ENCODE measurements at regions not wholly inside any gene's neighbourhood (a gene's known extent, or its start where the extent isn't known, plus 50 kb on each side); places are given as distances from the start of the nearest gene placed in this dataset.

GRCh38 chr5:6181147-6181729, 197.1 kb downstream of the MED10 start:
- intact Hi-C loops (cut with DNase I), result no loop called here
- no peaks in the 10 kb centered on the region for H3K27me3 ChIP-seq (ENCODE audit: control insufficient read depth in 1 of 2, insufficient read depth in 2 of 2, low read length in 1 of 2)
- WGBS, 2 donors, result 71 to 85% methylated on average over 5 of the region's 5 CpGs

GRCh38 chr5:6180231-6180872, 198.0 kb downstream of the MED10 start:
- H3K4me1 ChIP-seq (ENCODE audit: control insufficient read depth in 1 of 2, insufficient read depth in 2 of 2, low read length in 2 of 2), result no peaks in the 10 kb centered on the region
- no peaks in the 10 kb centered on the region for H3K27me3 ChIP-seq (ENCODE audit: control insufficient read depth in 1 of 2, insufficient read depth in 2 of 2, low read length in 1 of 2)
- H3K9me3 ChIP-seq (ENCODE audit: control insufficient read depth, low read length), result no peaks in the 10 kb centered on the region
- intact Hi-C loops (cut with DNase I), result no loop called here
- no peak overlapping the region for H3K27ac ChIP-seq (ENCODE audit: low read depth in 1 of 2, low read length in 2 of 2)
- ATAC-seq (ENCODE audit: low FRiP score) (no peak), DNase-seq (no peak)
- H3K36me3 ChIP-seq (ENCODE audit: control insufficient read depth in 1 of 2, insufficient read depth in 2 of 2, low read length in 1 of 2), result no peaks in the 10 kb centered on the region
- H3K4me3 ChIP-seq (ENCODE audit: low read length in 2 of 2), result no peak overlapping the region
- WGBS, 2 donors, result 81 to 84% methylated on average over 2 of the region's 2 CpGs

More at GRCh38 chr5:6181147-6181729, 197.1 kb downstream of the MED10 start:
- Histone ChIP-seq H3K27ac (ENCODE audit: low read depth in 1 of 2, low read length in 2 of 2) (no peak overlapping the region), H3K9me3 (ENCODE audit: control insufficient read depth, low read length) (no peaks in the 10 kb centered on the region), H3K4me1 (ENCODE audit: control insufficient read depth in 1 of 2, insufficient read depth in 2 of 2, low read length in 2 of 2) (no peaks in the 10 kb centered on the region), H3K36me3 (ENCODE audit: control insufficient read depth in 1 of 2, insufficient read depth in 2 of 2, low read length in 1 of 2) (no peaks in the 10 kb centered on the region), H3K4me3 (ENCODE audit: low read length in 2 of 2) (no peak overlapping the region)
- DNase-seq, result no peak
- ATAC-seq (ENCODE audit: low FRiP score), result no peak

DNA sequence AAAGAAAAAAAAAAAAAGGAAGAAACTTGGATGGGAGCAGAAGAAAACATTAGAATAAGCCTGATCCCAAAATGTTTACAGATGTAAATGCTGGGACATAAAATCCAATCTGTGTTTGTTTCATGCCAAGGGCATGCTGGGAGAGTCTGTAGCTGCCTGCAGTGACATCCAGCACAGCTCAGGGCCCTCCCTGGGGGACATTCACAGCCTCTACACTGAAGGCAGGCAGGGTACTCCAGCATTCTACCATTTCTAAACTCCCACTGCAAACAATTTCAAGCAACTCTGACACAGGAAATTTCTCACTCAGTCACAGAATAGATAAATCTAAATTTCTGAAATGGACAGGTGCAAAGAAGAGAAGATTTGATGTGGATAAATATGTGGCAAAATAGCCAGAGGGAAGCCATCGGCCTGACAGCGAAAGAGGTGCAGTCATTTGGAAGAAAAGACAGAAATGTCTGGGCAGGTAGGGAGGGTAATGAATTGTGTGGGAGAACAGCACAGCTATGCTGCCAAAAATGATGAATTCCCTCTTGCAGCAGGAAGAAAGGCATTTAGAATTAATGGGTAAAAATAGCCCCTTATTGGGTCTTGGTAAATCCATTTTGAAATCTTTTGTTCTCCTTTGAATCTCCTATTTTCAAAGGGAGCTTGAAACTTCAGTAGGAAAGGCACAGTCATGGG, 199.4 kb downstream of the MED10 start:
- no peak overlapping the region for H3K4me3 ChIP-seq (ENCODE audit: low read length in 2 of 2)
- no peaks in the 10 kb centered on the region for H3K4me1 ChIP-seq (ENCODE audit: control insufficient read depth in 1 of 2, insufficient read depth in 2 of 2, low read length in 2 of 2)
- DNase-seq, result no peak
- intact Hi-C loops (cut with DNase I), result no loop called here
- no peak for ATAC-seq (ENCODE audit: low FRiP score)
- H3K36me3 ChIP-seq (ENCODE audit: control insufficient read depth in 1 of 2, insufficient read depth in 2 of 2, low read length in 1 of 2), result no peaks in the 10 kb centered on the region
- no peaks in the 10 kb centered on the region for H3K27me3 ChIP-seq (ENCODE audit: control insufficient read depth in 1 of 2, insufficient read depth in 2 of 2, low read length in 1 of 2)
- WGBS, 2 donors, result 60 to 66% methylated on average over 2 of the region's 2 CpGs
- no peak overlapping the region for H3K27ac ChIP-seq (ENCODE audit: low read depth in 1 of 2, low read length in 2 of 2)
- no peaks in the 10 kb centered on the region for H3K9me3 ChIP-seq (ENCODE audit: control insufficient read depth, low read length)

GRCh38 chr5:6177926-6178325, 200.4 kb downstream of the MED10 start:
- no peak overlapping the region for H3K27ac ChIP-seq (ENCODE audit: low read depth in 1 of 2, low read length in 2 of 2)
- H3K27me3 ChIP-seq (ENCODE audit: control insufficient read depth in 1 of 2, insufficient read depth in 2 of 2, low read length in 1 of 2), result no peaks in the 10 kb centered on the region
- no peak overlapping the region for H3K4me3 ChIP-seq (ENCODE audit: low read length in 2 of 2)
- H3K9me3 ChIP-seq (ENCODE audit: control insufficient read depth, low read length), result no peaks in the 10 kb centered on the region
- WGBS, 2 donors, result 85 to 88% methylated on average over 5 of the region's 5 CpGs
- no peaks in the 10 kb centered on the region for H3K36me3 ChIP-seq (ENCODE audit: control insufficient read depth in 1 of 2, insufficient read depth in 2 of 2, low read length in 1 of 2)
- DNase-seq, result no peak
- intact Hi-C loops (cut with DNase I), result no loop called here
- no peaks in the 10 kb centered on the region for H3K4me1 ChIP-seq (ENCODE audit: control insufficient read depth in 1 of 2, insufficient read depth in 2 of 2, low read length in 2 of 2)
- ATAC-seq (ENCODE audit: low FRiP score), result no peak

DNA sequence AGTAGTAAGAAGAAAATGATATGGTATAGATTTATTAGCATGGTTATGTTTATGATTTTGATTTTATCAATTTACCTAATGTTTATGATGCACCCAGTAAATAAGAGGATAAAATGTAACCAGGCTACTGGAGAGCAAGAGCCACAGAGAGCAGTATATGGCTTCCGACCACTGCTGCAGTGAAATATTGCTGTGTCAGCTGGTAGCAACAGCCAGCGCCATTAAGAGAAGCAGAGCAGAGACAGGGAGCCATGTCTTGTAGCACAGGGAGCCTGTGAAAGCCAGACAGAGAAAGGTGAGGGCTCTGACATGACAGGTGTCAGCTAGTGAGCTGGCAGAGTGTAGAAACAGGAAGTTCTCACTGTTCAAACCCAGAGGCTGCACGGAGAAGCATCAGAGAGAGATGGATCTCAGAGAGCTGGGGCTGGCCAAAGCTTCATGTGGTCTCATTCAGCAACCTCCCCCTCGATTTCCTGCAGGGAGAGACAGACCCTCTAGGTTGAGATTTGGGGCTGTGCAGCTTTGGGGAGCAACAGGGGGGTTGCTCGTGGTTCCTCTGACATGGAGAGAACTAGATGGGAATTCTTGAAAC, 202.1 kb downstream of the MED10 start:
- no peak for DNase-seq
- H3K27me3 ChIP-seq (ENCODE audit: control insufficient read depth in 1 of 2, insufficient read depth in 2 of 2, low read length in 1 of 2), result no peaks in the 10 kb centered on the region
- H3K27ac ChIP-seq (ENCODE audit: low read depth in 1 of 2, low read length in 2 of 2), result no peak overlapping the region
- no peaks in the 10 kb centered on the region for H3K36me3 ChIP-seq (ENCODE audit: control insufficient read depth in 1 of 2, insufficient read depth in 2 of 2, low read length in 1 of 2)
- H3K4me1 ChIP-seq (ENCODE audit: control insufficient read depth in 1 of 2, insufficient read depth in 2 of 2, low read length in 2 of 2), result no peaks in the 10 kb centered on the region
- no peak for ATAC-seq (ENCODE audit: low FRiP score)
- H3K9me3 ChIP-seq (ENCODE audit: control insufficient read depth, low read length), result no peaks in the 10 kb centered on the region
- intact Hi-C loops (cut with DNase I), result no loop called here
- H3K4me3 ChIP-seq (ENCODE audit: low read length in 2 of 2), result no peak overlapping the region
- 58 to 64% methylated on average over 5 of the region's 5 CpGs for WGBS, 2 donors

DNA sequence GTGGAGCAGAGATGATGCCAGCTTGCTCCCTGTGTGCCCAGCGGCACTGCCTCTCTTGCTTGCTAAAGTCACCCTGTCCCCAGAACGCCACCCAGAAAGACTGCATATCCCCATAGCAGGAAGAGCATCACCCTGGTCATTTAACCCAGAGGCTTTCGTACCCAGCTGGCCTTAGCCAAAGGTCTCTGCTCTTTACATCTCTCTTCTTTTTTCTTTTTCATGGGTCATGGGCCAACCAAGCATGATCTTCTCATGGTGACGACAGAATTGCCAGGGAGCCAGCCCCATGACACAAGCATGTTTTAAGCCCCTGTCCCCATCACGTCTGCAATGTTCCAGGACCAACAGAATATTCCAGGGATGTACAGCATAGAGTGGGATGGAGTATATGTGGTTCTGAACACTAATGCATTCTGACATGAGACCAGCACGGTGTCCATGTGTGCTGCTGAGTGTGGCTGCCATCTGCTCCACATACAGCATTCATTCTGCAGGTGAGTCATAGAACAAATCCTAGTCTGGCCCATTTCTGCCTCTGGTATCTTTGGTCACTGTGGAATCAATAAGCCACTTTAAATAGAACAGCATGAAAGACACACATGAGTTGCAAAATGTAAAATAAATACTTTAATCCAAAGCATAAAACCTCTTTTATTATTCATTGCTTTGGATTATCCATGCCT, 203.0 kb downstream of the MED10 start:
- Histone ChIP-seq H3K4me3 (ENCODE audit: low read length in 2 of 2) (no peak overlapping the region), H3K27me3 (ENCODE audit: control insufficient read depth in 1 of 2, insufficient read depth in 2 of 2, low read length in 1 of 2) (no peaks in the 10 kb centered on the region), H3K9me3 (ENCODE audit: control insufficient read depth, low read length) (no peaks in the 10 kb centered on the region), H3K4me1 (ENCODE audit: control insufficient read depth in 1 of 2, insufficient read depth in 2 of 2, low read length in 2 of 2) (no peaks in the 10 kb centered on the region), H3K36me3 (ENCODE audit: control insufficient read depth in 1 of 2, insufficient read depth in 2 of 2, low read length in 1 of 2) (no peaks in the 10 kb centered on the region), H3K27ac (ENCODE audit: low read depth in 1 of 2, low read length in 2 of 2) (no peak overlapping the region)
- ATAC-seq (ENCODE audit: low FRiP score) (no peak), DNase-seq (no peak)
- intact Hi-C loops (cut with DNase I), result no loop called here
- WGBS, 2 donors, result 78% methylated on average over 6 of the region's 6 CpGs

DNA sequence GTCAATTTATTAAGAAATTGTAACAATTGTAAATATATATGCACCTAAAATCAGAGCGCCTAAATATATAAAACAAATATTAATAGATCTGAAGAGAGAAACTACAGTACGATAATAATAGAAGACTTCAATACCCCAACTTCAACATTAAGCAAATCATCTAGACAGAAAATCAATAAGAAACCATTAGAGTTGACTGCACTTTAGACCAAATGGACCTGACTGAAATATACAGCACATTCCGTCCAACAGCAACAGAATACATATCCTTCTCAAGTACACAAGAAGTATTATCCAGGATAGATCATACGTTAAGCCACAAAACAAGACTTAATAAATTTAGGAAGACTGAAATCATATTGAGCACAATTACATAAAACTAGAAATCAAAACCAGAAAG, 208.7 kb downstream of the MED10 start:
- intact Hi-C loops (cut with DNase I), result no loop called here
- DNase-seq (no peak), ATAC-seq (ENCODE audit: low FRiP score) (no peak)
- WGBS, 2 donors, result 71 to 82% methylated on average over 4 of the region's 4 CpGs
- no peak overlapping the region for H3K27ac ChIP-seq (ENCODE audit: low read depth in 1 of 2, low read length in 2 of 2)
- no peaks in the 10 kb centered on the region for H3K27me3 ChIP-seq (ENCODE audit: control insufficient read depth in 1 of 2, insufficient read depth in 2 of 2, low read length in 1 of 2)
- H3K4me3 ChIP-seq (ENCODE audit: low read length in 2 of 2), result no peak overlapping the region
- no peaks in the 10 kb centered on the region for H3K4me1 ChIP-seq (ENCODE audit: control insufficient read depth in 1 of 2, insufficient read depth in 2 of 2, low read length in 2 of 2)
- no peaks in the 10 kb centered on the region for H3K9me3 ChIP-seq (ENCODE audit: control insufficient read depth, low read length)
- no peaks in the 10 kb centered on the region for H3K36me3 ChIP-seq (ENCODE audit: control insufficient read depth in 1 of 2, insufficient read depth in 2 of 2, low read length in 1 of 2)

DNA sequence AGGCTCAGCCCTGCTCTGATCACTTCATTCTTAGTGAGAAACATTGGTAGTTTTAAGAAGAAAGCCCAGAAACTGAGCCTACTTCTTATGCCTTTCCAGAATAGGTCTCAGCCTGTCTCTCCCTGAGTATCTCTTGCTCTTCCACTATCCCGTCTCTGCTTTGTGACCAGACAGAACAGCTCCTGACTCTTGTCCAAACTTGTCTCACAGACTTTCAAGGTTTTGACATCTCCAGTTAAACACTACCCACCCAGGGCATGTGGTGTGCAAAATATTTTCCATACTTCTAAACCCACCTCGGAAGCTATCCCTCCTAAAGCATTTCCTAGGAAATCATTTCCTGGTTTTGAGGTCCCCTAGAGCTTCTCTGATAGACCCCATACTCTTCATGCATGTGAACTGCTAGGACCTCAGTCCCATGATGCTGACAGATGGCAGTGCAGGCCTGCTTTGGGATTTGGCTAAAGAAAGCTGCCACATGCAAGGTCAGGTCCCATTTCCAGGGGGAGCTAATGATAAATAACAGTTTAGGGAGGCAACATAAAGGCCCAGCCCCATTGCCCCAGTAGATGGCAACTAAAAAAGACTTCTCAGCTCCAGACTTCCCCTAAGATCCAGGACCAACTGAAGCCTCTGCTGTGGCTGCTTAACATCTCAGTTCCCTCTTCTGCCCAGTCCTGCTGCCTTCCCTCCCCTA, 211.5 kb downstream of the MED10 start:
- Histone ChIP-seq H3K36me3 (ENCODE audit: control insufficient read depth in 1 of 2, insufficient read depth in 2 of 2, low read length in 1 of 2) (no peaks in the 10 kb centered on the region), H3K27me3 (ENCODE audit: control insufficient read depth in 1 of 2, insufficient read depth in 2 of 2, low read length in 1 of 2) (no peaks in the 10 kb centered on the region), H3K4me1 (ENCODE audit: control insufficient read depth in 1 of 2, insufficient read depth in 2 of 2, low read length in 2 of 2) (no peaks in the 10 kb centered on the region), H3K9me3 (ENCODE audit: control insufficient read depth, low read length) (no peaks in the 10 kb centered on the region), H3K4me3 (ENCODE audit: low read length in 2 of 2) (no peak overlapping the region), H3K27ac (ENCODE audit: low read depth in 1 of 2, low read length in 2 of 2) (no peak overlapping the region)
- intact Hi-C loops (cut with DNase I), result no loop called here
- no peak for ATAC-seq (ENCODE audit: low FRiP score)
- 89 to 90% methylated on average over 2 of the region's 2 CpGs for WGBS, 2 donors
- DNase-seq, result no peak

All from aorta (tissue), 5 donors.